Kidney tubule cell (primary cell): ENCODE measurements at regions not wholly inside any gene's neighbourhood (a gene's known extent, or its start where the extent isn't known, plus 50 kb on each side); places are given as distances from the start of the nearest gene placed in this dataset.
A peak's percentile ranks its signal among the peaks of the same experiment; 100 is the strongest.

ENCODE experiments used
- DNase-seq: peaks from one replicate; pipeline ENCODE4 v3.0.0-alpha.2; 2018; ENCODE audit warnings: low spot score

- DNase-seq = no peak
Observed at GRCh38 chr6:115720900-115721299, 339.8 kb downstream of the FRK start.

- DNase-seq = no peak
Observed at GRCh38 chr6:115717472-115717871, 343.2 kb downstream of the FRK start.

DNA sequence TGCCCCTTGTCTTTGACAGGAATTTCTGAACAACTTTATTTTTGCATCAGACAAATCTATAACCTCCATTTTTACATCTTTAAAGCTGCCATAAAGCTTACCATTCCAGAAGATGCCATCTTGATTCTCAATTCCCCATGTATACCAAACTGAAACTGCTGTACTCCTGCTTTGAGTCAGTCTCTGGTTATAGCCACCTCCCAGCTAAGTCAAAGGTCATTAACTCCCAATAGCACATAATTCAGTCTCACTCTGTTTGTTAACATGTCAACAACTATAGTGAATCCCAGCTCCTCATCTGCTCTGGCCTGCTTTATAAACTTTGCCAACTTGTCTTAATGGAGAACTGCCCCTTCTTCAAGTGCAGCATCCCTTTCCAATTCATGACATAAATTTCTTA lies 343.6 kb downstream of the FRK start:
- DNase-seq = no peak

GRCh38 chr6:115712291-115712961 lies 348.3 kb downstream of the FRK start:
- DNase-seq = no peak

DNA sequence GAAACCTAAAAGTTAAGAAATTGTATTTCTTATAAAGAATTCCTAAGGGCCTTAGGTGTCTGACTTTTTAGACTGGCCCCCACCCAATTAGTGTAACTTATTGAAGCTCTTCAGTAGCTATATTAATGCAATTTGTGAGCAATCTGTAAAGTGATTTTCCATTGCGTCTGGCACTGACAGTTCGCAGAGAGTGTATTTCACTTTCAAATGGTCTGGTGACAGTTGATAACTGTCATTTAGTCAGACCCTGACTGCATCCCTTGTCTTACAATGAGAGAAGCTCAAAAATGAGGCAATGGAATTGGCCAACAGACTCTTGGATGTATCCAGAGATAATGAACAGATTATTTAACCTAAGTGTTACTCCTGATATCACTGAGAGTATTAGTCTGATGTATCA lies 351.8 kb downstream of the FRK start:
- DNase-seq = no peak

DNA sequence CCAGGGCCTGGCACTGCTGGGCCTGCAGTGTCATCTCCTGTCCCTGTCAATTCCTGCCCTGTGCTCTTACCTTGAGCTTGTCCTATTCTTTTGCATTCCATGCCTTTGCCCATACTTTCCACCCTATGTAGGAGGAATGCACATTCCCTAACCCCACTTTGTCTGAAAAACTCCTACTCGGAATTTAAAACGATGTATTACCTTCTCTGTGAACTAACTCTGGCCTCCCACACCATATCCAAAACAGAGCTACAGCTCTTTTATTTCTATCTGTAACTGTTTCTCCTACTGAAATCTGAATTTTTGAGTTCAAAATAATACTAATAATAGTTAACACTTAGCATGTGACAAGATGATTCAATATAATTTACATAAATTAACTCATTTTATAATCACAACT lies 353.7 kb downstream of the FRK start:
- DNase-seq = no peak

- DNase-seq = no peak
Observed at GRCh38 chr6:115706324-115706723, 354.4 kb downstream of the FRK start.

- no peak for DNase-seq
Observed at GRCh38 chr6:115704028-115704427, 356.7 kb downstream of the FRK start.

DNA sequence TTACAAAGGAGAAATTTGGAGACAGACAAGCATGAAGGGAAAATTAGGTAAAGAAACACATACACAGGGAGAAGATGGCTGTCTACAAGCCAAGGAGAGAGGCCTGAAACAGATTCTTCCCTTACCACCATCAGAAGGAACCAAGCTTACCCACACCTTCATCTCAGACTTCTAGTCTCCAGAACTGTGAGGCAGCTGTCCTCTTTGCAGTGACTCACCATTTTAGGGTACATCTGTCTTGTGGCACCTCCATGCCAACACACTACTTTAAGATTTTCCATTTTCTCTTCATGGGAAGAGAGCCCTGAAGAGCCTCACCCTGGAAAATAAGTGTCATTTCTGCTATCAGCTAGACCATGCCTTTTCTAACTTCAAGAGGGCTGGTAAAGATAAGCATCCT lies 369.3 kb downstream of the FRK start:
- no peak for DNase-seq

DNA sequence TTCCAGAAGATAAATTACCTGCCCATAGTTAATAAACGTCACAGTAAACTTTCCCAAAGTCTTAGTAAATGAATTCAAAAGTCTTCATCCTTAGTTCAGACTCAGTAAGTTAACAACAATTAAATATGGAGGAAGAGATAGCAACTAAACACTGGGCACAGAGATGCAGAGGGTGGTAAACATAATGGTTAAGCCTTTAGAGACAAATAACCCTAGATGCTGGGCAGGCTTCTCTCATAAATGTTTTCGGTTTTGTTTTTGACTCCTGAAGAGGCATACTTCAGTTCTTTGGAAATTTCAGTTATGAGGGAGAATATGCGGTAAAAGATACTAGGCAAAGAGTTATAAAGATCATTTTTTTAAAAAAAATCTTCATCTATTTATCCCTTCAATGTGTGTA lies 369.8 kb downstream of the FRK start:
- DNase-seq = no peak

DNA sequence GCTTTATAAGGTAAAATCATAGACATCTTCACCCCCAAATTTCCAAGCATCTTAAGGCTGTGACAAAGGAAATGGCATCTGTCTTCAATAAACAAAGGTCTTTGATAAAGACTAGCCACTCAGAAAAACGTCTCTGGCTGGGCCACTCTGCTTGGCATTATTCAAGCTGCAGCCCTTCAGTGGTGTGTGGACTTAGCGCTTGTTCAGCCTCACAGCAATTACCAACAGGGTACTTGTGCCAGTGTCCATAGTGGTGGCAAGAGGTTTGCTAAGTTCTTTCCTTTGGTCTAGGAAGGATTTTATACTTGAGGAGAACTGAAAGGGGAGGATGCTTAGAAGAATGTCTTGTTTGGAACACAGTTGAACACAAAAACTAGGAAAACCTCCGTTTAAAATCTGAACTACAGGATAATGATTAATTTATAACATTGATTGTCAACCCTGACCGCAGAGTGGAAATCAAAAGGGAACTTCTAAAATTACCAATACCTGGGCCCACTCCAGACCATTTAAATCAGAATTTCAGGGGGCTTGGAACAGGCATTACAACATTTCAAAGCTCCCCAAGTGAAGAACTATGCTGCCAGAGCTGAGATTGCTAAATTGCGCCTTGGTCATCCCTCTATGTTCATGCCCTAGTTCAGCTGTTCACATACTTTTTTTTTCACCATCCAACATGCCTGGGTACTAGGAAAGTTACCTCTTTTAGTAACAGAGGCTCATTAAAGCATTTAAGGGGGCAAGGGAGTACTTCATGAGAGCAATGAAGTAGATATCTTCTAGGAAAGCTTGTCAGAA lies 378.5 kb downstream of the FRK start:
- DNase-seq = no peak

DNA sequence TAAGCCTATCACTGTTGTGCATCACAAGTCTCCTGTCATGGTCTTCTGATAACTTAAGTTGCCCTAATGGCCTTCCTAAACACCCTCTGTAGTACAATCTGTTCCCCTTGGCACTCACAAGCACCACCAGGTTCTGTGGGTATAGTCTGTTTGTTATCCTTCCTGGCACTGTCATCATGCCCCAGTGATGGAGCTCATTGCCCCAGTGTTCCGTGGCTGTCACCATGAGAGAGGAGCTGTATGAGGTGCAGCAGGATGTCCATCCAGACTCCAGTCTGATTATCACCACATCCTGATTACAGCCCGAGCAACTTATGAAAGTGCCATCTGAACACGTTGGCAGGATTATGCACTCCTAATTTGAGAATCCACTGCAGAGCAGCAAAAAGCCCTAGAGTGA lies 380.1 kb downstream of the FRK start:
- DNase-seq = no peak

GRCh38 chr6:115677198-115677597 lies 383.5 kb downstream of the FRK start:
- no peak for DNase-seq

DNA sequence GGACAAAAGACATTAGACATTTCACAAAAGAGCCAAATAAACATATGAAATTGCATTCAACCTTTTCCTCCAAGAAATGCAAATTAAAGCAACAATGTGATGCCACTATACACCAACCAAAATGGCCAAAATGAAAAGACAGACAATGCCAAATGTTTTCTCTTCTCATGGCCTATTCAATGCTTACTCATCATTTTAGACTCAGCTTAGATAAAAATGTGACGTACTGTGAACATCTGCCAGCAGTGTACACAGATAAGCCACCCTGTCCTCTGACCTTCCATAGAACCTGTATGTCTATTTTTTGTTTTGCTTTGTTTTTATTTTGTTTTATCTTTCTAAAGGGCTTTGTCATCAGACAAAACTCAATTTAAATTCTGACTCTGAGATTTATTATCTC lies 385.2 kb downstream of the FRK start:
- no peak for DNase-seq

GRCh38 chr6:115668781-115669180 lies 391.9 kb downstream of the FRK start:
- no peak for DNase-seq

DNA sequence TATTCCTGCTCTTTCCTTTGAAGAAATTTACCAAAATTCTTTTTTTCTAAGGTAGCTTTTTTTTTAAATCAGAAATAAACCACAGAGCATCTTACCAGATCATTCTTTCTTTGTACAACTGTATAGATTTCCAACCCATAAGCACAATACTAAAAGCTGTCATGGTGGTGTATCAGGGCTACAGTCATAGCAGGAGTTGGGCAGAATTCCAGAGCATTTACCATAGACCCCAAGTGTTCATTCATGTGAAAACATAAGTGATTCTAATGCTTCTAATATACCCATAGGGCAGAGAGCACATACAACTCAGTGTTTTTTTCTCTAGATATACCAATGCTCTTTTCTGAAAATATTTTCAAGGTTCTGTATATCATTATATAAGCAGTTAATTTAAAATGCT lies 392.5 kb downstream of the FRK start:
- DNase-seq = no peak

DNA sequence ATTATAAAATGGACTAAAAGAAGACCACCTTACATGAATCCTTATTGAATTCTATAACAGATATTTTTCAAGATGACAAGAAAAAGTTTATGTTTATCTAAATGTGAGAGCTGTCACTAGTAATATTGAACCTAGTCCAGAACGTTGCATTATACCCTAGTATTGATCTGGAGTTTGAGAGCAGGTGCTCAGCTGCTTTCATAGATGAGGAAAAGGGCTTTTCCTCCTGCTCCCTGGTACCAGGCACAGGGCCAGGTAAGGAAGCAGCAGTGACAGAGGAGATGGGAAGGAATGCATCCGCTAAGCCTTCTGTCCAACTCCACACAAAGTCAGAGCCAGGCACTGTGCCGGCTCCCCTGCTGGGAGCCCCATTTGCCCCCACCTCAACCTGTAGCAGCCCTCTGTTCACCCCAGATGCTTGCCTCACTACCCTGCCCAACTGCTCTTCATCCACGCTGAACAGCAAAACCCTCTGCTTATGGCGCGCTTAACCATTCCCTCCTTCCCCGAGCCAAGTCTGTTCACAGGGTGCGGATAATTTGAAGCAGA lies 393.1 kb downstream of the FRK start:
- no peak for DNase-seq

DNA sequence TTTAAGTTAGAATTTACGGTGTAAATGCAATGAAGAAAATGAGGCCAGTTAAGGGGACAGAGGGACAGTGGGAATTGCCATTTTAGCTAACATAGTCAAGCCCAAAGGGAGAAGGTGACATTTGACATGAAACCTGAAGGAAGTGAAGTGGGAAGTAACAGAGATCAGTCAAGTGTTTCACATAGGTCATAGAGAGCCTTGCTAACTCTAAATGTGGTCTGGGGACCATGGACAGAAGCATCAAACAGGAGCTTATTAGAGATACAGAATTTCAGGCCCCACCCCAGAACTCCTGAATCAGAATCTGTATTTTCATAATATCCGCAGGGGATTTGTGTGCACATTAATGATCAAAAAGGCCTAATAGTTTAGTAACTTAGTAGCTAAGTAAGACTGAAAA lies 393.7 kb downstream of the FRK start:
- DNase-seq = no peak

DNA sequence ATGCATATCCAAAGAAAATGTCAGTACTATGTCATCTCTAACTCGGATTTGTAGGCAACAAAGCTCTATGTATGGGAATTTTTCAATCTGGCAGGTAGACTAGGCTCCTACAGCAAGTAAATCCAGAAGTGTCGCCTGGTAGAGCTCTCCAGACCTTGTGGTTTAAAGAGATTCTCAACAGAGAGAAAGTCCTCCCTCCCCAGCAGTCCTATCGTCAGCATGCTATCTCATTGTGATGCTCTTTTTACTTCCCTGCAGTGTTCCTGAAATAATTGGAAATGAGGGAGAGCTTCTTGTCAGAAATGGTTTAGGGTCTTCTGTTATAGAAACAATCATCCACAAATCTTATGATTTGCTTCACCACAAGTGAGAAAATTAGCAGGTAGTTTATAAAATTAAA lies 395.4 kb downstream of the FRK start:
- DNase-seq = no peak

DNA sequence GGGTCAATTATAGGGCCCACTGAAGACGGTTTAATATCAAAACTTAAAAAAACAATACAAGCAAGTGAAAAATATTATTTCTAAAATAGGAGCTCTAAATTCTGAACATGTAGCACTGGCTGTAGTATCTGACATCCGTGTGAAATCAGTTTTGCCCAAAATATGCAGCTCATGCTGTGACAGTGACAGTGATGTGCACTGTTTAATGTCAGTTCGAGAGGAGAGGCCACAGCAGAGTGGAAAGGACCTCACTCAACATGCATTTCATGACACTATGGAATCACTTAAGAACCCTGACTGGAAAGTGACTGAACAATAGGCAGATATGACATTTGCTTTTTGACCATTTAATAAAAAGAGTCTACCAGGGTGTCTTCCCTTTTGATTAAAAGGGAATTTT lies 397.0 kb downstream of the FRK start:
- DNase-seq = no peak

DNA sequence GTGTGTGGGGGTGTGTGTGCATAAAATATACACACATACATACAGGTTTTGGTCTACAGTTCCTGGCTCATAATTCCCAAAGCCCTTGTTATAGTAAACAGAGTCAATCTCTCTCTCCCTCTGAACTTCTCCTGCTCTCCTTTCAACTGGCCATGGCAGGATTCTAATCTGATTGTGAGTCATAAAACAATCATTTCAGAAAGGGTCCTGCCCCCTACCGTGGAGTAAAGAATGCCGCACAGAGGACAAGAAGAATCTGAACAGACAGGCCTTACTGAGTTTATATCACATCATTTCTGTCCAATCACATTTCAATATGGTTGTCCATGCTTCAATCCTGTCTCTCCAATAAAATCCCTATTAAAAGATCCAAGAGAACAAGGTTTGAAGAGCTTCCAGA lies 416.9 kb downstream of the FRK start:
- DNase-seq = peak; percentile 5

GRCh38 chr6:115634887-115635286 lies 425.8 kb downstream of the FRK start:
- no peak for DNase-seq

- DNase-seq = no peak
Observed at GRCh38 chr6:115634131-115634530, 426.6 kb downstream of the FRK start.

DNA sequence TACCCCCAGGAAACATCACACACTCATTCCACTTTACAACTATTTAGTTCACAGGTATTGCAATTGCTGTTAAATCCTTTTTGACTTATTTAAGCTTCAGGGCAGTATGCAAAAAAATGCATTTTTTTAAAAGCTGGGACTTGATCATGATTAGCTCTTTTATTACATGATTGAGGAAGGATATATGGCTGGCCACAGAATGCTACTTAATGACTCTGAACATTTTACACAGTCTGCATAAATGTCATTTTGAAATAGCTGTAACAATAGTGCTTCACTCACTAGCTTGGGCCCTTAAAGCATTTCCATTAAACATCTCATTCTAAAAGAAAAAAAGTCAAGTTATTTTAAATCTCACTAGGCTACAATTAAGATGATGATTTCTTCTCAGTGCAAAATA lies 429.7 kb downstream of the FRK start:
- no peak for DNase-seq
